HFF-Myc (cell line): ENCODE measurements at regions not wholly inside any gene's neighbourhood (a gene's known extent, or its start where the extent isn't known, plus 50 kb on each side); places are given as distances from the start of the nearest gene placed in this dataset.

Experiments used
- DNase-seq: peaks from one replicate; pipeline ENCODE4 v3.0.0-alpha.2; 2011; ENCODE audit warnings: low read depth; ENCODE audit errors: extremely low read depth
- H3K4me3 ChIP-seq: replicated peaks from 2 replicates; pipeline ENCODE4 v1.5.1; 2011; ENCODE audit warnings: low read depth, mild to moderate bottlenecking, control low read depth, low read length
- TF ChIP-seq, protein P1 (sequence below): IDR thresholded peaks from 2 replicates; pipeline ENCODE4 v1.5.1; 2012; ENCODE audit warnings: mild to moderate bottlenecking, low read depth, low read length, control low read depth; ENCODE audit errors: missing control alignments

DNA sequence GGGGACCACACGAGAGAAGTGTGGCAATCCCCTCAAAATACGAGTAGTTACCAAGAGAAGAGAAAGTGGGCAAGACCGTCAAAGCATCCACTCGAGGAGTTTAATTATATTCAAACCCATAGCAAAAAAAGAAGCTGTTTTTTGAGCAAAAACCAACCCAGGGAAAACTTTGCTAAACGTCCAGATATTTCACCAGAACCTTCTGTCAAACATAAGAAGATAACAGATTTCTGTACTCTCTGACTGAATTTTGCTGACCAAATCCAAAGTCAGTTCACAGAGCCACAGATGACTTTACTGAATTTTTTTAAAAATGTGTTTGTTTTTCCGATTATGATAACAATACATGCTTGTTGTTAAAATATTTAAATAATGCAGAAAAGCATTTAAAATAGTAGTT is 145.6 kb upstream of the PTPN1 start:
- H3K4me3 ChIP-seq = no peak overlapping the region
- TF ChIP-seq, protein P1, sequence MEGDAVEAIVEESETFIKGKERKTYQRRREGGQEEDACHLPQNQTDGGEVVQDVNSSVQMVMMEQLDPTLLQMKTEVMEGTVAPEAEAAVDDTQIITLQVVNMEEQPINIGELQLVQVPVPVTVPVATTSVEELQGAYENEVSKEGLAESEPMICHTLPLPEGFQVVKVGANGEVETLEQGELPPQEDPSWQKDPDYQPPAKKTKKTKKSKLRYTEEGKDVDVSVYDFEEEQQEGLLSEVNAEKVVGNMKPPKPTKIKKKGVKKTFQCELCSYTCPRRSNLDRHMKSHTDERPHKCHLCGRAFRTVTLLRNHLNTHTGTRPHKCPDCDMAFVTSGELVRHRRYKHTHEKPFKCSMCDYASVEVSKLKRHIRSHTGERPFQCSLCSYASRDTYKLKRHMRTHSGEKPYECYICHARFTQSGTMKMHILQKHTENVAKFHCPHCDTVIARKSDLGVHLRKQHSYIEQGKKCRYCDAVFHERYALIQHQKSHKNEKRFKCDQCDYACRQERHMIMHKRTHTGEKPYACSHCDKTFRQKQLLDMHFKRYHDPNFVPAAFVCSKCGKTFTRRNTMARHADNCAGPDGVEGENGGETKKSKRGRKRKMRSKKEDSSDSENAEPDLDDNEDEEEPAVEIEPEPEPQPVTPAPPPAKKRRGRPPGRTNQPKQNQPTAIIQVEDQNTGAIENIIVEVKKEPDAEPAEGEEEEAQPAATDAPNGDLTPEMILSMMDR = no peak
- no peak for DNase-seq

- no peak overlapping the region for H3K4me3 ChIP-seq
- TF ChIP-seq, protein P1 = no peak
- no peak for DNase-seq
Measured at GRCh38 chr20:50366270-50367103, 143.7 kb upstream of the PTPN1 start.

GRCh38 chr20:50367104-50367674 is 143.0 kb upstream of the PTPN1 start:
- no peak overlapping the region for H3K4me3 ChIP-seq
- DNase-seq = no peak
- TF ChIP-seq, protein P1 = no peak

GRCh38 chr20:50367739-50368375 is 142.3 kb upstream of the PTPN1 start:
- no peak for DNase-seq

GRCh38 chr20:50368386-50368785 is 141.8 kb upstream of the PTPN1 start:
- DNase-seq = no peak
- TF ChIP-seq, protein P1 = no peak
- H3K4me3 ChIP-seq = no peak overlapping the region

More at GRCh38 chr20:50367739-50368375, 142.3 kb upstream of the PTPN1 start:
- H3K4me3 ChIP-seq = no peak overlapping the region
- TF ChIP-seq, protein P1 = no peak

GRCh38 chr20:50368813-50369224 is 141.4 kb upstream of the PTPN1 start:
- no peak for DNase-seq
- no peak overlapping the region for H3K4me3 ChIP-seq

More at GRCh38 chr20:50368813-50369224, 141.4 kb upstream of the PTPN1 start:
- TF ChIP-seq, protein P1 = no peak
